Mucosa of gallbladder (tissue), 1 donor: ENCODE measurements at regions not wholly inside any gene's neighbourhood (a gene's known extent, or its start where the extent isn't known, plus 50 kb on each side); places are given as distances from the start of the nearest gene placed in this dataset.

ENCODE experiments used
- DNase-seq: peaks from one replicate; pipeline ENCODE4 v3.0.0-alpha.2; 2020; ENCODE audit warnings: low spot score
- donor health status: DM: no; HTN: no; CAD: no.

DNA sequence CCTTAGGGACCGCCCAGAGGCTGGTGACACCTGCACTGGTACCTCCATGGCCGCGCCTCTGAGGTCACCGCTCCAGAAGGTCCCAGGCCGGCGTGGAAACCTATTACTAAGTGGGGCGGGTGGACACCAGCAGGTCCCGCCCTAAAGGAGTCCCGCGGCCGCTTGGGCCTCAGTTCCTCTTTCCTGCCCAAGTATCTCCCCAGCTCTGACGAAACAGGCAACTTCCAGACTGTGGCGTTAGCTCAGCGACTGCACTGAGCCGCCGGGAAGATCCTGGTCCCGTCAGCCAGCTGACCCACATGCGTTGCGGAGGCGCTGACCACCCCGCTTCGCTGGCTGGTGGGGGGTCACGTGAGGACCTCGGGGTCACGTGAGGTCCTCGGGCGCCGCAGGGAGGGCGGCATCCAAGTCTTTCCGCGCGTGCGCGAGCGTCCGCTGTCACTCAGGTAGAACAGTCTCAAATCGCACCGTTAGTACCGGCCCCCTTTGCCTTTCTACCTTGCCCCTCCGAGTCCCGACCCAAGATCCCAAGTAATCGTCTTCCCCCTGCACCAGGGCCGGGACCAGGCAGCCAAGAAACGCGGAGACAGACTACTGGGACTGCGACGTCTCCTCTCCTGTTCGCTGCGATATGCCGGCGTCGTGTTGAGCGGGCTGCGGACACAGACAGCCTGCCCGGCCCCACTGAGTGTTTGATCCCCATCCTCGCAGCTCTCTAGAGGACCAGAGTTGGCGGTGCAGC is 53.7 kb upstream of the KDM4C start:
- peak; percentile 89 for DNase-seq

- no peak for DNase-seq
Measured at GRCh38 chr9:6702707-6703106, 55.1 kb upstream of the KDM4C start.

GRCh38 chr9:6696178-6696577 is 50.6 kb upstream of the GLDC start:
- DNase-seq, result no peak

DNA sequence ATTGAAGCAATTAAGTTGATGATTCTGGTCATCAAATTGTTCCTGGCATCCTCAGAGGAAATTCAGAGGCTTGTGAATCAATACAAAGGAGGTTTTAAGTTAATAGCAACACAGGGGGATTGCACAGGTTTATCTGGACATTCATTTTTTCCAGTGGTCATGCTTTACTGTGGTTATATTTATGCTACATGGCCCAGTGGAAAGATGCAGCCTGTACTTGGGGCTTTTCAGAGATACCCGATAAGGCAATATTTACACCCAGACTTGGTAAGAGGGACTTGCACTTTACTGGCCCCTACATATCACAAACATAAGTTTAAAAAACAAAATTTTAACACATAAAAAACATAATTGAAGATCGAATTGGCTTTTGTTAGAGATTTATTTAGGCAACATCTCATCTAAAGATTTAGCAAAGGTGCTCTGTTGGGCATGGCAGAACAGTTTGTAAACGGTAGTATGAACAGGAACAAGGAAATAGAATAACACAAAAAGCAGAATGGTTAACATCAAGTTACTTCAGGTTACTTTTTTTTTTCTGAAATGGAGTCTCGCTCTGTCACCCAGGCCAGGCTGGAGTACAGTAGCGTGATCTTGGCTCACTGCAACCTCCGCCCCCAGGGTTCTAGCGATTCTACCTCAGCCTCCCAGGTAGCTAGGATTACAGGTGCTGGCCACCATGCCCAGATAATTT is 49.7 kb upstream of the GLDC start:
- no peak for DNase-seq
